Hematopoietic multipotent progenitor cell (in vitro differentiated cells): ENCODE measurements at regions not wholly inside any gene's neighbourhood (a gene's known extent, or its start where the extent isn't known, plus 50 kb on each side); places are given as distances from the start of the nearest gene placed in this dataset.

ENCODE experiments used
- DNase-seq, 3 donors: peaks; one replicate each; pipeline ENCODE4 v3.0.0-alpha.2; 2011 to 2015; ENCODE audit warnings: low read depth in 2 of 3, low spot score in 2 of 3

- no peak for DNase-seq
Observed at GRCh38 chr12:59252731-59253130, 332.4 kb upstream of the LRIG3 start.

GRCh38 chr12:59250766-59251165 lies 330.5 kb upstream of the LRIG3 start:
- DNase-seq = no peak

- no peak for DNase-seq
Observed at GRCh38 chr12:59240048-59240447, 319.7 kb upstream of the LRIG3 start.

GRCh38 chr12:59234391-59234790 lies 314.1 kb upstream of the LRIG3 start:
- no peak for DNase-seq

- no peak for DNase-seq
Observed at GRCh38 chr12:59230334-59230733, 310.0 kb upstream of the LRIG3 start.

GRCh38 chr12:59219148-59219547 lies 298.8 kb upstream of the LRIG3 start:
- no peak for DNase-seq

GRCh38 chr12:59196989-59197388 lies 276.7 kb upstream of the LRIG3 start:
- no peak for DNase-seq

- DNase-seq = no peak
Observed at GRCh38 chr12:59194794-59195193, 274.5 kb upstream of the LRIG3 start.

- no peak for DNase-seq
Observed at GRCh38 chr12:59193476-59194050, 273.3 kb upstream of the LRIG3 start.

GRCh38 chr12:59191372-59191771 lies 271.1 kb upstream of the LRIG3 start:
- DNase-seq = no peak

- DNase-seq = peak in 1 of 3 donors; percentile 27
Observed at GRCh38 chr12:59186451-59186850, 266.1 kb upstream of the LRIG3 start.

- DNase-seq = peak in 2 of 3 donors; percentile 73 to 89
Observed at GRCh38 chr12:59185295-59185694, 265.0 kb upstream of the LRIG3 start.

GRCh38 chr12:59182658-59183455 lies 262.6 kb upstream of the LRIG3 start:
- DNase-seq = no peak

- DNase-seq = no peak
Observed at GRCh38 chr12:59182191-59182590, 261.9 kb upstream of the LRIG3 start.

- DNase-seq = no peak
Observed at GRCh38 chr12:59181196-59181777, 261.0 kb upstream of the LRIG3 start.

- DNase-seq = no peak
Observed at GRCh38 chr12:59179231-59179630, 258.9 kb upstream of the LRIG3 start.

GRCh38 chr12:59173695-59174094 lies 253.4 kb upstream of the LRIG3 start:
- no peak for DNase-seq

GRCh38 chr12:59168647-59169046 lies 248.3 kb upstream of the LRIG3 start:
- no peak for DNase-seq

GRCh38 chr12:59166457-59166856 lies 246.2 kb upstream of the LRIG3 start:
- no peak for DNase-seq

- DNase-seq = peak in 1 of 3 donors; percentile 57
Observed at GRCh38 chr12:59164991-59165718, 244.9 kb upstream of the LRIG3 start.

- DNase-seq = no peak
Observed at GRCh38 chr12:59164226-59164625, 243.9 kb upstream of the LRIG3 start.
